CD4-positive, alpha-beta T cell treated with Interleukin-17A for 4 hours (primary cell): ENCODE measurements at regions not wholly inside any gene's neighbourhood (a gene's known extent, or its start where the extent isn't known, plus 50 kb on each side); places are given as distances from the start of the nearest gene placed in this dataset.
"Not testable (repeated sequence)": the region's sequence is repeated elsewhere in the genome, so short reads cannot be mapped to it uniquely, and the experiment has no call there.

Experiments used
- DNase-seq: peaks from one replicate; pipeline ENCODE4 v3.0.0-alpha.2; 2020; ENCODE audit warnings: mixed read lengths

GRCh38 chr2:146734821-146735190, 1110.0 kb upstream of the ACVR2A start:
- DNase-seq = no peak

GRCh38 chr2:146734042-146734820, 1110.6 kb upstream of the ACVR2A start:
- no peak for DNase-seq

GRCh38 chr2:146730882-146731281, 1113.9 kb upstream of the ACVR2A start:
- DNase-seq = no peak

GRCh38 chr2:146721486-146721885, 1123.3 kb upstream of the ACVR2A start:
- no peak for DNase-seq

GRCh38 chr2:146720170-146720569, 1124.7 kb upstream of the ACVR2A start:
- DNase-seq = no peak

GRCh38 chr2:146716591-146716990, 1128.2 kb upstream of the ACVR2A start:
- no peak for DNase-seq

GRCh38 chr2:146709004-146709403, 1135.8 kb upstream of the ACVR2A start:
- DNase-seq = no peak

GRCh38 chr2:146701183-146701582, 1143.6 kb upstream of the ACVR2A start:
- DNase-seq = no peak

GRCh38 chr2:146697307-146697706, 1147.5 kb upstream of the ACVR2A start:
- DNase-seq = no peak

- DNase-seq = not testable (repeated sequence)
Measured at GRCh38 chr2:146696787-146697186, 1148.0 kb upstream of the ACVR2A start.

GRCh38 chr2:146681991-146682390, 1162.8 kb upstream of the ACVR2A start:
- DNase-seq = no peak

GRCh38 chr2:146678516-146678915, 1166.3 kb upstream of the ACVR2A start:
- no peak for DNase-seq

GRCh38 chr2:146677280-146677679, 1167.5 kb upstream of the ACVR2A start:
- no peak for DNase-seq

GRCh38 chr2:146669735-146670134, 1175.1 kb upstream of the ACVR2A start:
- DNase-seq = no peak

- DNase-seq = no peak
Measured at GRCh38 chr2:146666340-146666739, 1178.5 kb upstream of the ACVR2A start.

- no peak for DNase-seq
Measured at GRCh38 chr2:146665800-146666199, 1179.0 kb upstream of the ACVR2A start.

GRCh38 chr2:146661473-146662096, 1183.2 kb upstream of the ACVR2A start:
- no peak for DNase-seq

- DNase-seq = no peak
Measured at GRCh38 chr2:146659976-146660375, 1184.9 kb upstream of the ACVR2A start.

GRCh38 chr2:146652311-146652710, 1192.5 kb upstream of the ACVR2A start:
- no peak for DNase-seq

GRCh38 chr2:146651361-146651760, 1193.5 kb upstream of the ACVR2A start:
- no peak for DNase-seq

- no peak for DNase-seq
Measured at GRCh38 chr2:146642066-146642465, 1202.8 kb upstream of the ACVR2A start.

- DNase-seq = no peak
Measured at GRCh38 chr2:146634230-146635097, 1210.4 kb upstream of the ACVR2A start.

GRCh38 chr2:146633159-146633558, 1211.7 kb upstream of the ACVR2A start:
- no peak for DNase-seq

GRCh38 chr2:146632707-146633106, 1212.1 kb upstream of the ACVR2A start:
- no peak for DNase-seq
